Stimulated activated CD8-positive, alpha-beta memory T cell treated with anti-CD3 and anti-CD28 coated beads, Interleukin-12 subunit alpha, Interleukin-12 subunit beta, amount 100 ng/mL, for 24 hours (primary cell): ENCODE measurements at regions not wholly inside any gene's neighbourhood (a gene's known extent, or its start where the extent isn't known, plus 50 kb on each side); places are given as distances from the start of the nearest gene placed in this dataset.
"Not testable (repeated sequence)": the region's sequence is repeated elsewhere in the genome, so short reads cannot be mapped to it uniquely, and the experiment has no call there.

ENCODE experiments used
- DNase-seq: peaks from one replicate; pipeline ENCODE4 v3.0.0-alpha.2; 2020; ENCODE audit errors: extremely low read depth

DNA sequence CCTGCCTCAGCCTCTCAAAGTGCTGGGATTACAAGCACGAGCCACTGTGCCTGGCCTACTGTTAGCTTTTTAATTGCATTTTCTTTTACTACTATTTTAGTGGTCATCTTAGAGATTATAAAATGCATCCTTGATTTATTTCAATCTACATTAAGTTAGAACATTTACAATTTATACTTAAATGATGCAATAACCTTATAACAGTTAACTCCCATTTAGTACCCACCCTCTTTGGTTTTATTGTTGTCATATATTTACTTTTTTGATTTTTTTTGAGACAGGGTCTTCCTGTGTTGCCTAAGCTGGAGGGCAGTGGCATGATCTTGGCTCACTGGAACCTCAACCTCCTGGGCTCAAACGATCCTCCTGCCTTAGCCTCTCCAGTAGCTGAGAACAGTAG lies 77.3 kb downstream of the PPCDC start:
- DNase-seq, result no peak

DNA sequence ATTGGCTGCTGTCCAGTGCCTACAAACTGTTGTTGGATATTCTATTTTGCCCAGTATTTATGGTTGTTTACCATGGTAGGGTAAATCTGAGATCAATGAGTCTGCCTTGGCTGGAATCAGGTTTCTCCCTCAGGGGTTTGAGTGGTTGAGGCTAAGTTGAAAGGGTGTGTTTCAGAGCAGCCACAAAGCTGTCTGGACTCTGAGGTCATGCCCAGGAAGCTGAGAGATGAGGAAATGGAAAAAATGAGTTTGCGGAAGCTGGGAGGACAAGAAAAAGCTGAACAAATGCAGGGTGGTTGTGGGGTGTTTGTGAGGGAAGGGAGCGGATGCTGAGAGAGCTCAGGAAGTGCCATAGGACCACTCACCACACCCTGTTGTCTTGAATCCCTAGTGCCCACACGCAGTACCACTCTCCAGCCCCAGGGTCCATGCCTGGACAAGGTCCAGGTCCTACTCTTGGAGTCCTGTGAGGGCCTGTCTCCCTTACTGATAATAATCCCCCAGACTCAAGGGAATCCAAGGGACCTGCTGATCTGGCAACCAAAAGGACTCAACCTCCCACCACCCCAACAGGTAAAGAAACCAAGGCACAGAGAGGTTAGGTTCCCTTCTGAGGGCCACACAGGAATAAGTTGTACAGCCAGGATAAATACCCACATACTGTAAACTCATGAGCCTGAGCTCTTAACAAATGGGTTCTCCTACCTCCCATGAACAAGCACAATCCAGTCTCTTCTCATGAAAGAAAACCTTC lies 81.6 kb downstream of the PPCDC start:
- DNase-seq, result no peak

DNA sequence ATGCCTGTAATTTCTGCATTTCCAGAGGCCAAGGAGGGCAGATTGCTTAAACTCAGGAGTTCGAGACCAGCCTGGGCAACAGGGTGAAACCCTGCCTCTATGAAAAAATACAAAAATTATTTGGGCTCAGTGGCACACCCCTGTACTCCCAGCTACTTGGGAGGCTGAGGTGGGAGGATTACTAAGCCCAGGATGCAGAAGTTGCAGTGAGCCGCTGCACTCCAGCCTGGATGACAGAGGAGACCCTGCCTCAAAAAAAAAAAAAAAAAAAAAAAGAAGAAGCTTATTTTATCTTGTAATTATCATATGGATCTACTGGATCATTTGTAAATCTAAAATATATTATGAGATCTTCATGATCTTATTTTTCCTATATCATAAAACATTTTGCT lies 84.1 kb downstream of the PPCDC start:
- no peak for DNase-seq

DNA sequence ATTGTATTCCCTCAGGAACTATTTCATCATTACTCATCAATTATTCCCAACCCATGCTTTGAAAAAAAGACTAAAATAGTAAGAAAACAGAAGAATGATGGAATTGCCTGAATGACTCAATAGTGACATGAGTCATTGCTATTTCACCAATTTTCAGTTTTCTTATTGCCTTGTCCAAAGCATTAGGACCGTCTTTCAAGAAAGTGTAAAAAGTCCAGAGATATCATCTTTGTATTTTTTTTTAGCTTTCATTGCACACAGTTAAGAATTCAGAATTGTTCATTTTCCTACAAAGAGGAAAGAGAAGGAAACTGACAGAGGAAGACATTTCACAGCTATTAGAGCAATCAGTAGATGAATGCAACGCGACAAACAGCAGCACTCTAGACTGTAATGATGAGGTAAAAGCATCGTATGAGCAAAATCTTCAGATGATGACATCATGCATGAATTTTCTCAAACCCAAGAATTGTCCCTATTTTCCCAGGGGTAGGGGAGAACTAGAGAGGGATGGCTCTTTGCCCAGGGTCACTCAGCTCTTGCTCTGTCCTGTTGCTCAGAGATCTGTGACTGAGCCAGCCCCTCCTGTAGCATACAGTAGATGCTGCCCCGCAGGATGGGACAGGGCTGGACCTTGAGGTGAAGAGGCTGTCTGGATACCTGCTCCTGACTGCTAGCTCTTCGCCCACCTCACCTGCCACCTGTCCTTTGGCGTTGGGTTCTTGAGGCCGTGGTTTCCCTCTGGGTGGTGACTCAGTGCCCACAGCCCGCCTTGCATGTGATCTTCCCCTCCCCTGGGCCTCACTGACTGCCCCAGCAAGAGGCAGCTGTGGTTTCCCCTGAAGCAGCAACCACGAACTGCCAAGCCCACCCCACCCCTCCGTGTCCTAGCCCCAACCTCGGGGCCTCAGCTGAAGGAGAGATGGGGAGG lies 84.8 kb downstream of the PPCDC start:
- DNase-seq, result peak; percentile 34

DNA sequence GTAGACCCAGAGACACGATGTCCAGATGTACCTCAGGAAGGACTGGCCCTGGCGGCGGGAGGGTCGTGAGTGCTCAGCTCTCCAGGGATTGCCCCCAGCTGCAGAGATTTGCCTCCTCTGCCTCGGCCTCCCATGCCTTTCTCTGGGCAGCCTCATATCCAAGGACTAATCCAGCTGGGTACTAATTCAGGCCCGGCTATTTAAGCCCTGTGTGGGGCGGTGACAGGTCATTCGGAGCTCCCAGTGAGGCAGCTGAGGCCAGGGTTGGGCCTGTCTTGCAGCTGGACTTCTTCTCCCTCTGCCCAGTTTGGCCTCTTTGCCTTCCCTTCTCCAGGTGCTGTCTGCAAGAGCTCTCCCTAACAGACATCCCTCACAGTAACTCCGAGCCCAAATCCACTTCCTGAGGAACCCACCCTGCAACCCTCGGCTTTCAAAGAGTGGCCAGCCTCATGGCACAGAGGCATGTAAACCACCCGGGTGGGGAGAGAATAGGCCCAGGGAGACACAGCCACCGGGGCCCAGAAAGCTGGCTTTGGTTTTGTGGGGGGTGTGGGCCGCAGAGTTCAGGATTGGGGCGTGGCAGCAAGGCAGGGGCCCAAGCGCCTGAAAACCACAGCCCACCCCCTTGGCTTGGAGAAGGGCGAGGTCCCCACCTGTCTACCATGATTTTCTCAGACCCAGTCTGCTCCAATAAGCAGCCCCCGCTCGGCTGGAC lies 85.8 kb downstream of the PPCDC start:
- no peak for DNase-seq

DNA sequence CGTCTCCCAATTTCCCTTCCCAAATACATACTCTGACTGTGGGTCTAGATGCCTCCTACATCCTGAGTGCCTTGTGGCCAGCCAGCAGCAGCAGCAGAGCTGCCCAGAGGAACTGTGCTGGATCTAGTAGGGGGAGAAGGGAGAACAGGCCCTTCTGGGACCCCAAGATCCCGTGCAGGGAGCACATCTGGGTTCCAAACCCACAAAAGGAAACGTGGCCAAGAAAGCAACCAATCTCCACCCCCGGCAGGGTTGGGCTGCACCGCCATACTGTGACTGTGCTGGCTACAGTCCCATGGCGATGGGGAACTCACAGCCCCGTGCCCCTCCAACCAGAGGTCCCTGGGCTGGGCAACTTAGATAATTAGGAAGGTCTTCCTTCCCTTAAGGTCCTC lies 86.3 kb downstream of the PPCDC start:
- no peak for DNase-seq

DNA sequence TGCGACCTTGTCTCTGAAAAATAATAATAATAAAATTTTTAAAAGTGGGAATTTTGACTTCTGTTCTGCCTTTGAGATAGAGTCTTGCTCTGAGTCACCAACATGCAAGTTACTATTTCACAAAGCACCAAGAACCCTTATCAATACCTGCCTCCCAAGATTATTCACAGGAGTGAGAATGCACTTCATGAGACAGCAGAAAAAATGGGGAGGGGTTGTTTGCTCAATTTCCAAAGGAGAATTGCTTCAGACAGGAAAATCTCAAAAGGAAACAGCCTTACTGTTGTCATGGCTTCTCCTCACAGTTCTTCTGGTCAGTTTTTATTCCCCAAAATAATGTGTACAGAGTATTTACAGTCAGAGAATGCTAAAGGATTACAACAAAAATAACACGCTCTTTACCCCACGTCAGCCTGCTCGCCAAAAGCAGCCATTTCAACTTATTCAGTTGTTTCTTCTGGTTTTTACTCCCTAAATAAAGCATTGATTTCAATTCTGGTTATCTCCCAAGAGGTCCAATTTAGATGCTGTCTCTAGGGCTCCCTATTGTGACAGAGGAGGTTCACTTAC lies 89.0 kb downstream of the PPCDC start:
- DNase-seq, result no peak

DNA sequence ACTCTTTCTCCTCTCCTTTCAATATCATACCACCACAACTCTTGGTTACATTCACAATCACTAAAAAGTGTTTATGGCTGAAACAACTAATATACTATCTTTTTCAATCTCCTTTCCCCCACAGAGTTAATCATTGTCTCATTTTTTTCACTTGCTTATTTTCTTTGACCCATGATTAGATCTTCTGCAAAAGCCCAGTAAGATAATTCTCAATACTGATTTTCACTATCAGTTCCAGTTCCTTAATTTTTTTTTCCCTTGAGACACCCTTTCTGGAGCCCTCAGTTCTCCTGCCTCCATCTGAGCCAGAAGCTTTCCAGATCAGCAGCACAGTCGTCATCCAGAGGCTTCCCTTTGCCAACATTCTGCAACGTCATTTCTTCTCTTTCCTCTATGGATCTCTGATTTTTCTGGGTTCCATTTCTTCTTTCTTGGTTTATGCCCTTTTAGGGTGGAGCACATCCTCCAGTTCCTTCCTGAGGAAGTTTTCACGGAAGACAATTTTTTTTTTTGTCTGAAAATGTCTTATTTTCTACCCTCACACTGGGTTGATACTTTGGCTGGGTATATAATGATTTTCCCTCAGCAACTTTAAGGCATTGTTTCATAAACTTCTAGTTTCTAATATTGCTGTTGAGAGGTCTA lies 88.7 kb upstream of the C15orf39 start:
- DNase-seq, result no peak

DNA sequence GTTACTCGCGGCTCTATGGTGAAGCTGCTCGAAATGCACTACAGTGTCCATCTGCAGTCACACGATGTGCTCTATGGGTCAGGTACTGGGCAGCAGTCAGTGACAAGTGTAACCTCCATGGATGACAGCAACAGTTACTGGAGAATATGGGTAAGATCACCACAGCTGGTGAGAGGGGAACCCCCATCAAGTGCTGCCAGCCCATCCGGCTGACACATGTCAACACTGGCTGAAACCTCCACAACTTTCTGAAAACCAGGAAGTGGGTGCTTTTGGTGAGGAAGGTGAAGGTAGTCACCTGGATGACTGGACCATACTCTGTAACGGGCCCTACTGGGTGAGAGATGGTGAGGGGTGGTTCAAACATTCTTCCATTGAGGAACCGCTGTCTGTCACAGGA lies 87.4 kb upstream of the C15orf39 start:
- no peak for DNase-seq

DNA sequence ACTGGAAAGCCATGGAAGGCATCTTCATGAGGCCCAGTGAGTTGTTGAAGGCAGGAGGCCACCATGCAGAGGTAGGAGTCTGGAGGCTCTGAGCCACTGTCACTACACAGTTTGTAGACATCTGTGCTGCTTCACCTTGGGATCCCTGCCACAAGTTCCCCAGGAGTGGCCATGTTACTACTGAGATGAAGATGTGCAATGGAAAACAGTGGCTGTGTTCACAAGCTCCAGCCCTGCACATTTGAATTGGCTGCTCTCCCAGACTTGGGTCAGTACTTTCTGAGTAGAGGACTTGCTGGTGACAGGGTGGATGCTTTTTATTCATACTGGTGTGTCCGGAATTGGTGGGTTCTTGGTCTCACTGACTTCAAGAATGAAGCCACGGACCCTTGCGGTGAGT lies 86.9 kb upstream of the C15orf39 start:
- no peak for DNase-seq

DNA sequence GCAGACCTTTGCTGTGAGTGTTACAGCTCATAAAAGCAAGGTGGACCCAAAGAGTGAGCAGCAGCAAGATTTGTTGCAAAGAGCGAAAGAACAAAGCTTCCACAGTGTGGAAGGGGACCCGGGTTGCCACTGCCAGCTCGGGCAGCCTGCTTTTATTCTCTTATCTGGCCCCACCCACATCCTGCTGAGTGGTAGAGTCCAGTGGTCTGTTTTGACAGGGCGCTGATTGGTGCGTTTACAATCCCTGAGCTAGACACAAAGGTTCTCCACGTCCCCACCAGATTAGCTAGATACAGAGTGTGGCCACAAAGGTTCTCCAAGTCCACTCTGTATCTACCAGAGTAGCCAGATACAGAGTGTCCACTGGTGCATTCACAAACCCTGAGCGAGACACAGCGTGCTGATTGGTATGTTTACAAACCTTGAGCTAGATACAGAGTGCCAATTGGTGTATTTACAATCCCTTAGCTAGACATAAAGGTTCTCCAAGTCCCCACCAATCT lies 86.2 kb upstream of the C15orf39 start:
- not testable (repeated sequence) for DNase-seq

DNA sequence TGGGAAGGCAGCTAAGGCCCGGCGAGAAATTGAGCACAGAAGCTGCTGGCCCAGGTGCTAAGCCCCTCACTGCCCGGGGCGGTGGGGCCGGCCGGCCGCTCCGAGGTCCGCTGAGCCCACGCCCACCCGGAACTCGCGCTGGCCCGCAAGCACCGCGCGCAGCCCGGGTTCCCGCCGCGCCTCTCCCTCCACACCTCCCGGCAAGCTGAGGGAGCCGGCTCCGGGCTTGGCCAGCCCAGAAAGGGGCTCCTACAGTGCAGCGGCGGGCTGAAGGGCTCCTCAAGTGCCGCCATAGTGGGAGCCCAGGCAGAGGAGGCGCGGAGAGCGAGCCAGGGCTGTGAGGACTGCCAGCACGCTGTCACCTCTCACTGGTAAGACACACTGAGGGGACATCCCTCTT lies 85.5 kb upstream of the C15orf39 start:
- not testable (repeated sequence) for DNase-seq

DNA sequence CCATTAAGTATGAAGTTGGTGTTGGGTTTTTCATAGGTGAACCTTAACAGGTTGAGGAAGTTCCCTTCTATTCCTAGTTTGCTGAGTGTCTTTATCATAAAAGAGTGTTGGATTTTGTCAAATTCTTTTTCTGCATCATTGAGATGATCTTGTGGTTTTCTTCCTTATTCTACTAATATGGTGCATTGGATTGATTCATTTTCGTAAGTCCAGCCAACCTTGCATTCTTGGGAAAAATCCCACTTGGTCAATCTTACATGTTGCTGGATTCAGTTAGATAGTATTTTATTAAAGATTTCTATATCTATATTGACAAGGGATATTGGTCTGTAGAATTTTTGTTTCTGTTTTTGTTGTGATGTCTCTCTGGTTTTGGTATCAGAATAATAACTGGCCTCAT lies 83.7 kb upstream of the C15orf39 start:
- DNase-seq, result no peak

DNA sequence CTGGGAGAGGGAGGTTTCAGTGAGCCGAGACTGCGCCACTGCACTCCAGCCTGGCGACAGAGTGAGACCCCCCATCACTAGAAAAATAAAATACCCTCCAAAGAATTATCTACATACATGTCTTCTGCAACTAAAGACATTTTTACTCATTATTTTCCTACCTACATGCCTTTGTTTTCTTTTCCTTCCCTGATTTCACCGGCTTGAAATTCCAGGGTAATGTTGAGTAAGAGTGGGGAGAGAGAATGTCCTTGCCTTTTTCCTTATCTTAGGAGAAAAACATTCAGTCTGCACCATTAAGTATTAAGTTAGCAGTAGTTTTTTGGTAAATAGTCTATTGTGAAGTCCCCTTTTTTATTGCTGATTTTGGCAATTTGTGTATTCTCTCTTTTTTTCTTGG lies 82.4 kb upstream of the C15orf39 start:
- not testable (repeated sequence) for DNase-seq

DNA sequence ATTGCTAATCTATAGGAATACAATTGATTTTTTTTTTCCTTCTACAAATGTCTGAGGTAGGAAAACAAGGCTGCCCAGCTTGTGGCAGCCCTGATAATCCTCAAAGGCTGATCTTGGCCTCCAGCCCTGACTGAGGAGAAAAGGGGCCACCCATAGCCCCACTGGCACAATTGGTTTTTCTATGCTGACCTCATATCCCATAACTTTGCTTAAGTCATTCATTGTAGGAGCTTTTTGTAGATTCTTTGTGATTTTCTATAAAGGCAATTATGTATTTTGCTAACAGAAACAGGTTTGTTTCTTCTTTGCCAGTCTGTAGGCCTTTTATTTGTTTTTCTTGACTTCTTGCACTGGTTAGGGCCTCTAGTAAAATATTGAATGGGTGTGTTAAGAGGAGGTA lies 80.2 kb upstream of the C15orf39 start:
- no peak for DNase-seq

DNA sequence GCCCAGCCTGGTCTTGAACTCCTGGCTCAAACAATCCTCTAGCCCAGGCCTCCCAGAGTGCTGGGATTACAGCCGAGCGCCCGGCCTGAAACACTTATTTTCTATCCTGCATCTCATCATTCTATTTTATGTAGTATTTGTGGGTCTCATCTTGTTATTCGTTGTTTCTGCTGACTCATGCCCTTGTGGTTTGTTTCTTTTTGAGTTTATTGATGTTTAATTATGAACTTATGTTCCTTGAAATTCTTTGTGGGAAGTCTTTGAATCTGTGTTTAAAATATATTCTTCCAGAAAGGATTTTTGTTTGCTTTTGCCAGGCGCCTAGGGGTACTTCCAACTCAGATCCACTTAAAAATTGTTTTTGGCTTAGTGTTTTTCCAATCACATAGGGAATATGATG lies 78.3 kb upstream of the C15orf39 start:
- DNase-seq, result no peak

DNA sequence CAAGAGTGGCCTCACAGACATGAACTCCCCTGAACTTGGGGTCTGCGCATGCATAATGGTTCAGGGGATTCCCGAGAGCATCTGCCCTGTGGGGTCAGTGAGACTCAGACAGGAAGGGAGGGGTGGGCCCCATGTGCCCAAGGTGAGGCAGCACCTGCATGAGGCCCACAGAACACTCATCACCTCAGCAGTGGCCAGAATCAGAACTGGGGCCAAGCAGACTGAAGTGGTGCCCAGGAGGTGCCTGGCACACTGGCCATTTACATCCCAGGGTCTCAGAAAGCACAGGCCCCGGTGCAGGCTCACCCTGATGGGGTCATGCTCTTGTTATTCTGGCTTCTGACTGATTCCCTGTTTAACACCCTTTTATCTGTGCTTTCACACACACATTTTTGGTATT lies 77.4 kb upstream of the C15orf39 start:
- DNase-seq, result not testable (repeated sequence)

DNA sequence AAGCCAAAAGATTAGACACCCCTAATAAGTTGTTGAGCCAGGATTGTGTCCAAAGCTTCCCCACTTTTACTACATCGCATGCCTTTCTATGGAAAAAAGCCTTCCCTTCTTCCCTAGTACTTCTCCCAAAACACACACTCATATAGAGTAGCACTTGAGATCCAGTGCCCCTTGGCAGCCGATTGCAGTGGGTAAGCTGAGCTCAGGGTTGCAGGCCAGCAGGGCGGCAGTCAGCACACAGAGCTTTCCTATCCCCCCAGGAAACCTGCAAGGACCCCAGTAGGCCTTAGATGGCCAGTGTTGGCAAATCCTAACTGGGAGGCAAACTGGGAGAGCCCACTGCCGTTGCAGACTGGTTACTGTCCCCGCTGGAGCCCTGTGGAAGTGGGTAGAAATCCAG lies 75.7 kb upstream of the C15orf39 start:
- DNase-seq, result no peak

DNA sequence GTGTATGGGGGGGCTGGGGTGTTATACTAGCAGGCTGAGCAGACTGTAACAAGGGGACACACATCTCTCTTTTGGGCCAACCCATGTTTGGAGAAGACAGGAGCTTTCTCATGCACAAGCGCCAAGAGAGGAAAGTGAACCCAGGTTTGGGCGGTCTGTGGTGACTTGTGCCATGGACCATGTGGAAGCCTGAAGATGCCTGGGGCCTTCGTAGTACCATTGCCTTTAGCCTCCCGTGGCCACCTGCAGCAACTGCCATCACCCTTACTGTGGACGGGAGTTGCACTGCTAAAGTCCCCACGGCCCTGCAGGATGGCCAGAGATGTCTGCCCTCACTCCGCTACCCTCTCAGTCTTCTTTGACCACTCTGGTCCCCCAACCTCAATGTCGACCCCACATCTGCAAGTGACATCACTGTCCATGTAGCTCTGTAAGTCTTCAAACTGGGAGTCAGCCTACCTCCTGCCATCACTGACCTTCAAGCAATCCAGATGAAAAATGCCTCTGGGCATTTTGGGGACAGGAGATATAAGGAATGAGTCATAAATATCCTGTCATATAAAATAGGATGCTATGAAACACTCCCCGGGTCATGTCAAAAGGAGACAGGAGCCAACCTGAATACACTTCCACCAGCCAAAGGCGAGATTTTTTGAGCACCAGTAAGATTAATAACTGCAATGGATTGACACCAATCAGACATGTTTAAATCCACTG lies 74.7 kb upstream of the C15orf39 start:
- no peak for DNase-seq

DNA sequence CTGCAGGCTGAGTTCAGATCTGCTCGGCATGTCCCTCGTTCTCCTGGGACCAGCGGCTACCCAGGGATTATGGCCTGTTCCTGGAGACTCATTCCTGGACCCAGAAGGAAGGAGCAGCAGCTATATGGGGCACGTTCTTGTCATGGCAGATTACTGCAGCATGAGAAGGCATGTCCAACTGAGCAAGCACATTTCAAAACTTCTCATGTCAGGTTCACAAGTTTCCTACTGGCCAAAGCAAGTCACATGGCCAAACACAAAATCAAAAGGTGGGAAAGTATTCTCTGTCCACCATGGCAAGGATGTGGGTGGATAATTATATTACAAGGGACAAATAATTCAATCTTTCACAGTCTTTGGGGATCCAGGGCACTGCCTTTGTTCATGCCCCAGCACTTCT lies 71.9 kb upstream of the C15orf39 start:
- no peak for DNase-seq

DNA sequence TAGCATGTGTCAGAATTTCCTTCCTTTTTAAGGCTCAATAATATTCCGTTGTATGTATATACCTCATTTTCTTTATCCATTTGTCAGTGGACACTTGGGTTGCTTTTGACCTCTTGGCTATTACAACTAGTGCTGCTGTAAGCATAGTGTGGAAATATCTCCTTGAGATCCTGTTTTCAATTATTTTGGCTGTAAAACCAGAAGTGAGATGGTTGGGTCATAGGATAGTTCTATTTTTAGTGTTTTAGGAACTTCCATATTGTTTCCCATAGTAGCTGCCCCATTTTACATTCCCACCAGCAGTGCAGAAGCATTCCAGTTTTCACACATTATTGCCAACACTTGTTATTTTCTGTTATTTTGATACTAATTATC lies 70.4 kb upstream of the C15orf39 start:
- DNase-seq, result no peak
